ENCODE measurements at regions not wholly inside any gene's neighbourhood (a gene's known extent, or its start where the extent isn't known, plus 50 kb on each side); places are given as distances from the start of the nearest gene placed in this dataset.
"Not testable (repeated sequence)": the region's sequence is repeated elsewhere in the genome, so short reads cannot be mapped to it uniquely, and the experiment has no call there.

DNA sequence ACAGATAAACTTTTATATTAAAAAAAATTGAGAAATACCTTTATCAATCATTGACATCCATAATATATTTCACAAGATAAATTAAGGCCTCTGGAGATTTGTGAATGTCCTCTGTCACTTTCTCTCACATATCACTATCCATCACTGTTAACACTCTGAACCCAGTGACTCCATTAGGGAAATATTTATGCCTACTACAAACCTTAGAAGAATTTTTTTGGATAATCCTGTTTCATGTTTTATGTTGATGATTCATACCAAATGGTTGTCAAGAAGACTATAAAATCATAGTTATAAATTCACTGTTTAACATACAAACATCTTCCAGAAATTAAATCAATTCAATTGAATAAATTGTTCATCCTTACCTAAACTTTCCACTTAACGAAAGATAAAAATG lies 357.6 kb upstream of the CDH10 start:
- no peak for DNase-seq

DNA sequence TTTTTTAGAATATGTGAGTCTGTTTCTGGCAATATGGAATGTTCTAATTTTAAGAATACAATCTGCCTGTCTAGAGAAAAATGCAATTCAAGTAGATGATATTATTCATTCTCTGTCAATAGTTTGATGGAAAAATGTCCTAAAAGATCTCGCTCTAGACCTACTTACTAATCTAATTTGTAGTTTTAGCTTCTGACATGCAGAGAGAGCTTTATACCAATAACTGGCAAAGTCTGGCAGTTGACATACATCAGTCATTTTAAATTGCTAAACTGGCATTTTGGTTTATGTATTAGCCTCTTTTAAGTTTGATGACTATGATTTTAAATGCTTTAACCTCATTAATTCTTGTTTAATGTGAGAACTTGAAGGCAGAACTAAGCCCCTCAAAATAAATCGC lies 355.0 kb upstream of the CDH10 start:
- no peak for DNase-seq

DNA sequence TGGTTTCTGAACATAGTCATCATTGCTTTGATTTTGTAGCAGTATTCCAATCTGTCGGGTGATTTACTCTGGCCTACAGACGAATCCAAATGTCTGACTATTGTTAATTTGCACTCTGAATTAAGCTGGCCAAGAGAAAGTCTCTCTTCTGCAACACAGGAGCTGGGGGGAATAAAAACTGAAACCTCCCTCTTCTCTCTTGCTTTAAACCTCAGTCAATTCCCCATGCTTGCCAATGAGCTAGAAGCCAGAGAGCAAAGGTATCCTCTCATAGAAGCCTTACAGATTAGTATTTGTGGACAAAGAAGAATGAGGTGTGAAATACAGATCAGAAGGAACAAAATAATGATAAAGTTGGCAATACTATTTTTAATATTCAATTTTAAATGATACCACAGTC lies 353.9 kb upstream of the CDH10 start:
- no peak for DNase-seq

DNA sequence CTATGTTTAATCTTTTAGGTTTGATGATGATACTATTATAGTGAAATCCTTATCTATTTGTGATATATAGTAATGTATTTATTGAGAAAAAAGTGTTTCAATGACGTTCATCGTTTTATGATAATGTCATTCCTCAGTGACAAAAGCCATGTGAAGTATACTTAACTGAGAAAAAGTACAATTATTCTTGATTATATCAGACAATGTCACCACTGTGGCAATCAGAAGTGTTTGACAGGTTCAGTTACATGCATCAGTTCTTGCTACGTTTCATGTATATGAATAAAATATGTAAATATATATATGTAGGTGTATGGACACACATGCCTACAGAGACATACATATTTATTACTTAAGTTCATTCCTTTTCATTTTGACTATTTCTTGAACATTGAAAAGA lies 341.5 kb upstream of the CDH10 start:
- no peak for DNase-seq

DNA sequence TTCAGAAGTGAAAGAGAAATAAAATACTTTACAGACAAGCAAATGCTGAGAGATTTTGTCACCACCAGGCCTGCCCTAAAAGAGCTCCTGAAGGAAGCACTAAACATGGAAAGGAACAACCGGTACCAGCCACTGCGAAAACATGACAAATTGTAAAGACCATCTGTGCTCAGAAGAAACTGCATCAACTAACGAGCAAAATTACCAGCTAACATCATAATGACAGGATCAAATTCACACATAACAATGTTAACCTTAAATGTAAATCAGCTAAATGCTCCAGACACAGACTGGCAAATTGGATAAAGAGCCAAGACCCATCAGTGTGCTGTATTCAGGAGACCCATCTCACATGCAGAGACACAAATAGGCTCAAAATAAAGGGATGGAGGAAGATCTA lies 333.8 kb upstream of the CDH10 start:
- not testable (repeated sequence) for DNase-seq

DNA sequence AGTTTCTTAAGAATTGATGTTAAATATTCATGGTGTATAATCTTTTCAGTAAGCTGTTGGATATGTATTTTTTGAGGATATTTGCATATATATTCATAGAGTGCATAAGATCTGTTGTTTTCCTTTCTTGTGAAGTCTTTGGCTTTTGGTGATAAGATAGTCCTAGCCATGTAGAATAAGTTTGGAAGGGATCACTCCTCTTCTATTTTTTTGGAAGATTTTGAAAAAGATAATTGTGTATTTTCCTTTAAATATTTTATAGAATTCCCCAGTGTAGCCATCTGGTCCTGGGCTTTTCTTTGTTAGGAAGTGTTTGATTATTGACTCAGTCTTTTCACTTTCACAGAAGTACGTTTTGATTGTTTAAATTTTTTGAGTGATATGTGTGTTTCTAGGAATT lies 318.8 kb upstream of the CDH10 start:
- DNase-seq: no peak

DNA sequence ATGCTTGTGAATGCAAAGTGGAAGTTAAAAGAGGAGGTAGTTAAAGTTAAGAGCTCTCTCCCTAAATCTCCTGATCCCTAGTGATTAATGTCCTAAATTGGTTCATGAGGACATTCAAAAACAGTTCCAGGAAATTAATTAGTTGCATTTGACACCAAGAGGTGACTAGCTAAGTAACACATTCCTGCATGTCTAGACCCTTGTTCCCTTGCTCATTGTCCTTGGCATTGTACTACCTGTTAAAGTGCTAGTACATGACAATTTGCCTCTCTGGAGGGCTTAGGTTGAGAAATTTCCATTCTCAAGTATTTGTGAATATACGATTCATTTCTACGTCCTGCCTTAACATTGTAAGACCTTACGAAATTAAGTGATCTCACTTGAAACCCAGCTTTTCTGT lies 278.6 kb upstream of the CDH10 start:
- no peak for DNase-seq

DNA sequence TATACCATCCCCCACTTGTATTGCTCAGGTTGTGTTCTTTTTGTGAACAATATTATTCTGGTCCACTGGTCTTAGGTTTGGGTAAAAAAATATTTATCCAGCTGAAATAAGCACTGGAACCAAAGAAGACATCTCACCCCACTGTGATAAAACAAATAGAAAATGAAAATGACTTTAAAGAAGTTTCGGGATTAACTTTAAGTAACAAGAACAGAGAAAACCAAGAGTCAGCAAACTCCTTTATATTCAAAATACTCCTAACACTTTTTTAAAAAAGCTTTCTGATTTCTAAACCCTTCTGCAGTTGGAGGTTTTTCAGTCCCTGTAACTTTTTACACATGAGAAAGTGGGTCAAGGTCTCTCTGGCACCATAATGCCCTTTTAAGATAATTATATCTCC lies 273.9 kb upstream of the CDH10 start:
- DNase-seq: no peak

DNA sequence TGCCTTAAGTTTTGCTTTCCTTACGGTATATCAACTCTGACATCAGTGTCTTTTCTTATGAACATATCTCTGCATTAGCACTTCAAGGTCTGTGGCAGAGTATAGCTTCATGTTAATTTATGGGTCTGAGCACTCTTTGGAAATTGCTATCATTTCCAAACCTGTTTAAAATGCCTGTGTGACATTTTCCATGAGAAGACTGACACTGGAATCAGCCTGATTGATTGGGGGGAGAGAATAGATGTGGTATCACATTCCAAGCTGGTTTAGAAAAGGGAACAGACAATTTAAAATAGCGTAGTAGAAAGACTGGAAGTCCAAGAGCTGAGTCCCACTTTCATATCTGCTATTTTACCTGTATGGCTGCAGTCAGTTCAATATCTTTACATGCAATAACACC lies 272.1 kb upstream of the CDH10 start:
- no peak for DNase-seq

DNA sequence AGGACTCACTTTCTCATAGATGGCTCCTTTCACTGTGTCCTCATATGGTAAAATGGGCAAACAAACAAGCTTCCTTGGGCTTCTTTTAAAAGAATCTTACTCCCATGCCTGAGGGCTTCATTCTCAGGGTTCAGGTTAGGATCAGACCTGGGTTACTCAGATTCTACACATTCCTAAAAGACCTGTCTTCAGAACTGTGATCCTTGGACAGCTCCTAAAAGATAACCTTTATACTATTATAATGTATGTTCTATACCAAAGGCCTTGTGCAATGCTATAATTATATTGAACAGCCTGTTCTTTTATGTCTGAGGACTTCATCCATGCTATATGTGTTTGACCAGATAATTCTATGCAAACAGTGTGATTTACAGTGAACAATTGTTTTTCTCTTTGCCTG lies 264.4 kb upstream of the CDH10 start:
- DNase-seq: no peak

DNA sequence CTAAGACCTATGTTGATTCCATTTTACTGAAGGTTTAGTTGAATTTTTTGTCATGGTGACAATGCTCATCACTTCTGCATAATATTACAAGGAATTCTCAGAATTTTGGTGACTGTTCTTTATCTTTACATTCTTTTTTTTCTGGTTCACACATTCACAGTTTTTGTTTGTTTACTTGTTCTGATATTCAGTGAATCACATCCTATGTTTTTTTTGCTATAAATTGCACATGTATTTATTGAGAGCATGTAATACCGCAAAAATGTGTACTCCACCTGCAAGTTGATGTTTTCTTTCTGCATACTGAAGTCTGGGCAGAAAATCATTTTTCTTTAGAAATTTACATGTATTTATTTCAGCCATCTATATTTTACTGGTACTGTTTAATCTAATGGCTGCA lies 261.9 kb upstream of the CDH10 start:
- no peak for DNase-seq

DNA sequence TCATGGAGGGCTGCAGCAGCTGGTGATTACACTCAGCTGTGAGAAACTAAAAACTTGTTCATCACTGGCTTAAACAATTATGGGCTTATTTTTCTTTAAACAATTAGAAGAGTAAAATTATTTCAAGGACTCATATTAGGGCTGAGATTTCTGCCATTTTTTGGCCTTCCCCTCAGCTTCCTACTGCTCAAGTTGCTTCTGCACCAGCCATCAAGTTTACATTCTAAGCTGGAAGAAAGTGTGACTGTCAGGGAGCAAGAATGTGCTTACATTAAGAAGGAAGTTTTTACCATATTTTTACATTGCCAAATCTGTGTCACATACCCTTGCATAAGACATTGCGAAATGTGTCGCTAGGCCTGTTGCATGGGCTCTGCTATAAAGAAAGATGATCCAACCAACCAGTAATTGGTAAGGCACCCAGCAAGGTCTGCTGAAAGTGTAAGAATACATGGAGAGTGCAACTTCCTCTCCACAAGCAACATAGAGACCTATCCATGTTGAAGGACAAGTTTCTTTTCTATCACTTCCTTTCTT lies 260.3 kb upstream of the CDH10 start:
- no peak for DNase-seq

DNA sequence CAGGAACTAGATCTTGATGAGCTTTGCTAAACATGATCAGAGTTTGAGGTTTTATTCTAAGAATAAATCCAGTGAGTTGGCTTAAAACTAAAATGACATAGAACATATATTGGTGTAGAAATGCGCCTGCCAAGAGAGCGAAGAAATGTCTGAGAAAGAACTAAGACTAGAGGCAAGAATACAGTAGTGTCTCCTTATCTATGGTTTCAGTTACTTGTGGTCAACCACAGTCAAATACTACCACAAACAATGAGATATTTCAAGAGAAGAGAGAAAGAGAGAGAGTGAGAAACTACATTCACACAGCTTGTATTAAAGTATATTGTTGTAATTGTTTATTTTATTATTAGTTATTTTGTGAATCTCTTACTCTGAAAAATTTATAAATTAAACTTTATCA lies 254.4 kb upstream of the CDH10 start:
- DNase-seq: no peak

DNA sequence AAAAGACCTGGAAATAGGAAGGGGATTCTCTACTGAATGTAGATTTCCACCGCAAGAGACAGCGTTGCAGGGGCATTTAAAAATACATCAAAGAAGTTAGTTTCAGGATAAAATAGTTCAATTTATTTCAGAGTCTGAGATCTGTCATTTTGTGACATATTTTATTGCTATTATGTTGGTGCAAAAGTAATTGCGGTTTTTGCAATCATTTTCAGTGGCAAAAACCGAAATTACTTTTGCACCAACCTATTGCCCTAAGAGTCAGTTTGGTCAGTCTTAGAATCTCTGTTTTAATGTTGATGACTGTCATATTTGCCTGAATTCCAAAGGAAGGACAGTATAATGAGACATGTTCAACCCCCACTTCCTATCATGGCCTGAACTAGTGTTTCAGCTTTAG lies 219.5 kb upstream of the CDH10 start:
- DNase-seq: no peak

DNA sequence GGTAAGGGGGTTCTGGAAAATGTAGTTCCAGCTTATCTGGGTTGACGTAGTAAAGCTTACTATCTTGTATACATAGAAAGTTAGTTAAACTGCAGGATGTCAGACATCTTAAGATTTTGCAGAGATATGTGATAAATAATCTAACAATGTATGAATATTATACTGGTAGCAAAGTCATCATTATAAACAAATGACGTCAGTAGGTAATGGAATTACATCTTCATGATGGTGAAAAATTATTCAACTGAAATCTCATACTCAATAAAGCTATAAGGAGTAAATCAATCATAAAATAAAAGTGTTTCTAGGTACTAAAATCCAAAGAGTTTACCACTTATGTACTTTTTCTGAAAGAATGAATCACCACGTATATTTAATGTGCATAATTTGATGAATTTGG lies 217.3 kb upstream of the CDH10 start:
- no peak for DNase-seq

DNA sequence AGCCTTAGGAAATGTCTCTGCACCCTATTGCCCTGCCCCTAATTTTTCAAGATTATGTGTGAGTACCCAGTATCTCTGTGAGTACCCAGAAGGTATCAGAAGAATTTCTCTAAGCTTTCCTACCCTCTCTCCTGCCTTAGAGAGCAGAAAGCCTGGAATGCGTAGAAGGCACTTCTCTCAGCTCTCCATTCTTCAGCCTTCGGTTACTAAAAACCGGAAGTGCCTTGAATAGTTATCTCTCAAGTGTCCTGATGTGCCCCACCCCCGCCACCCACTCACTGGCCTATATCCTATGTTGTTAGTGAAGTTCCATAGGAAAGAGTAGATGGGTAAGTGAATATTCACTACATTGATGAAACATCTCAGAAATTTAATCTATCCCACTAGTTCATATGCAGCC lies 210.7 kb upstream of the CDH10 start:
- DNase-seq: no peak

DNA sequence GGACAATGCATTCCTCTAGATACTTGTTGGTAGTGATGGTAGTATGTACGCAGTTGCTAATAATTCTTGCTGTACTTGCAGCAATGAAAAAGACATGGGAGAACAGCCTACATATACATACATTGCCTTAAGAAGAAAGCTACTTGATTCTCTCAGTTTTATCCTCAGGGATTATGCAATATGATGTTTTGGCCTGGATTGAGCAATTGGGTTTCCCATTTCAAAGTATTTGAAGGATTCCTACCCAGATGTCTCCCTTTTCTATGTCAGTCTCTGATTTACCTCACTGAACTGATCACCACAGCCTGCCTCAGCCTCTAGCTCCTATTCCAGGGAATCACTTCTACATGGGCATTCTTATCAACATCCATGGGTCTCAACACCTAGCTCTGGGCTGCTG lies 210.1 kb upstream of the CDH10 start:
- no peak for DNase-seq

DNA sequence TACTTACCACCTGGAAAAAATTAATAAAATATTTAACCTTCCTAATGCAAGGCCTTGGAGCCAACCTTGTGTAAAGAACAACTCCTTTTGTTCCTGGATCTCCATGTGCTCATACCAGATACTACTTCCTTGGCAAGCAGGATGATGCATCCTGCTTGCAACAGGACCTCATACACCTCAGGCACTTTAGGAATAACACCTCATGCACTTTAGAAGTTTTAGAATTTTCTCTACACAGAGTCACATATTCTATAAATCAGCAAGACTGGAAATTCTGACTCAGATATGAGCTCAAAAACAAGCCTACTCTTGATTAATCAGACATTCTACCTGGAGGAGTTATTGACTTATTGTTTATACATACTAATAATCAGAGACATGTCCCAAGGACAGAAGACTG lies 209.6 kb upstream of the CDH10 start:
- DNase-seq: no peak

DNA sequence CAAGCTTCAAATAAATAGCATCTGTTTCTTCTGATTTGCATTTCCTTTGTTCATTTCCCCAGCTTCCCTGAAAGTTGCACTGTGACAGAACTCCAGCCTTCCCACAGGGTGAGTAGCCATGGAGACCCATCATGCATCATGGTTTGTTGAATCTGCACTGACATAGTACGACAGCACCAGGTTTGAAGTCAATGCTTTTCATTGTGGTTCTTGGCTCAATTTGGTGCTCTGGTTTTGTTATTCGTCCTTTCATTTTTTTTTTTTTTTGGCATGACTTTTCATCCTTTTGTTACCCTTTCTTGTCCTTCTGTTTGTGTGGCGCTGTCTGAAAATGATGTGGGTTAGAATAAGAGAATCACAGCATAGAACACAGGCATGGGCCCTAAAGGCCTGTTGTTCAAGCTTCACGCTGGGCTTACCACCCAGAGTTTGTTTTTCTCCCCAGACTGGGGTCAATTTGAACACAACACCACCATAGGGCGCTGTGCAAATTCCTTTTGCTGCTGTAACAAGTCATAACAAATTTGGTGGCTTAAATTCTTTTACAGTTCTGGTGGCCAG lies 206.2 kb upstream of the CDH10 start:
- no peak for DNase-seq

DNA sequence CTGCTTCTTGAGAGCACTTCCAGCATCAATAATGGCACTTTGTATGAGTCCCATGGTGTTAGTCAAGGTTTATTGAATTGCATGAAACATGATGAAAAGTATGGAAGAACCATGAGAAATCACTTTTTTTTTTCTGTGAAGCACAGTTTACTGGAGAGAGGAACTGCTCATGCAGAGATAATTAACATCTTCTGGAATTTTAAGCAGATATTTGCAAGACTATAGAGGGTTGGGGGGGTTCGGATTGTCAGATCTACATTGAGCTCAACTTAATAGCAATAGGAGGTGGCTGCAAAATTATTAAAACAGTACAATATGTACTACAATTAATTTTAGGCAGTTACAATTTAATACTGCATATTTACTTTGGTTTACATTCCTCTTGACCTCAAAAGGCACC lies 204.4 kb upstream of the CDH10 start:
- no peak for DNase-seq

DNA sequence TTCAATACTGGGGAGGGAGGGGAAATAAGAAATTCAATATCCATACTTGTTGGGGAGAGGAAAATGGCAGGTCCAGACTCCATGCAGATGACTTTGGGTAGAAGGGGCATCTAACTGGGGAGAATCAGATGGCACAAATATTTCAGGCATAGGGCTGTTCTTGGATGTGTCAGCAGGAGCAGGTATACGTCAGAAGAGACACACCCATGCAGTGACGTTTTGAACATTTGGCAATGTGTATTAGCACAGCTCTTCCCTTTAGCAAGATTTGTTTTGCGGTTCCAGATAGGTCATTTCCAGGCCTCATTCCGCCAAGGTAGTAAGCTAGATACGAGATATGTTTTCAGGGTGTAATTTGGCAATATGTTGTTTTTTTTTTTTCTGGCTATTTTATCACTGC lies 187.2 kb upstream of the CDH10 start:
- no peak for DNase-seq

DNA sequence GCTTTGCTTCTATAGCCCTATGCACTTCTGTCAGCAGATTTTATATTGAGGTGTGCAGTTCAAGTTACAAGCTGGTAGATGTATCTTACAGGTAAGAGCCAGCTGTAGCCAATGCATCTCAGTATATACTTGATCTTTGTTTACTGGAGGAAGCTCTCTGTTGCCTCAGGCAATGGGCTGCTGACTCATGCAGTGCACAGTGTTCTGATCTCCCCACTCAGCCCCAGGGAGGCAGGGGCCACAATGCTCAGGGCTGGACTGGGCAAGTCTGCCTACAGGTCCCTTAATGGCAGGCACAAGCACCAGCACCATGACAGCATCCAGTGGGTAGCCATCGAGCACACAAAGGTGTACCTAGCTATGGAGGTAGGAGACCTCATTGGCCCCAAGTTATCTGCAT lies 178.8 kb upstream of the CDH10 start:
- no peak for DNase-seq

DNA sequence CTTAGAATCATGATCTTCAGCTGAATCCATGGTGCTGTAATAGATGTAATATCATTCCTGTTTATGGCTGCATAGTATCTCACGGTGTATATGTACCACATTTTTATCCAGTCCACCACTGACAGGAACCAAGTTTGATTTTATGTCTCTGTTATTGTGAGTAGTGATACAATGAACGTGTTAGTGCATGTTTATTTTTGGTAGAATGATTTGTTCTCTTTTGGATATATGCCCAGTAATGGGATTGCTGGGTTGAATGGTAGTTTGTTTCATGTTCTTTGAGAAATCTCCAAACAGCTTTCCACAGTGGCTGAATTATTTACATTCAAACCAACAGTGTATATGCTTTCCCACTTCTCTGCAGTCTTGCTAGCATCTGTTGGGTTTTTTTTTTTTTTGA lies 175.1 kb upstream of the CDH10 start:
- no peak for DNase-seq

DNA sequence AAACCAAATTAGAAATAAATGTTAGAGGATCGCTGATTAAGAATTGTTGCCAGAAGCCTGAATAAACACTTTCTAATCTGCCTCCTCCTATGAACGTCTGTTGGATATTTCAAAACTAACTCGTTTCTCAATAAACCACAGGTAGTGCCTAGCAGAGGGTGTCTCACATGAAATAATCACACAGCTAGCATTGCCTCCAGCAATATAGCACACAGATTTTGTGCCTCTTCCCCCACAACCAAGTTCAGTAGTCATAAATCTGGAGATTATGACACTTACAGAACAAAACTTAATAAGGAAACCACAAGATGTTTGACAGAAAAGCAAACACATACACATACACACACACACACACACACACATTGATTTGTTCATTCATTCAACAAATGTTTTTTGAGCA lies 173.2 kb upstream of the CDH10 start:
- no peak for DNase-seq

DNA sequence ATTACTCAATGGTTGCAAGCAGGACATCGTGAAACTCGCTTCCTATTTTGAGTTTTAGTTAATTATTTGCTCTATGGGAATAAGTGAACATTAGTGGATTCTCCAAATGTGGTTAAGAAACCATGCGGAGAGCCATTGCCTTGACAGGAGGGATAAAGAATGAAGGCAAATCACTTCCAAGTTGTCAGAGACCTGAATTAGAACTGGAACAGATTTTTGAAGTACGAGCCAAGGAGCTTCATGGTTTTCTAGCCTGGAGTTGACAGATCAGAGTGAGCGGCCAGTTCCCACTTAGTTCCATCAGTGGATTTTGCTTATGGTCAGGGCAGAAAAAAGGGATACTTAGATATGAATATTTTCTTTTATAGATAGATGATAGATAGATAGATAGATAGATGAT lies 171.4 kb upstream of the CDH10 start:
- no peak for DNase-seq

DNA sequence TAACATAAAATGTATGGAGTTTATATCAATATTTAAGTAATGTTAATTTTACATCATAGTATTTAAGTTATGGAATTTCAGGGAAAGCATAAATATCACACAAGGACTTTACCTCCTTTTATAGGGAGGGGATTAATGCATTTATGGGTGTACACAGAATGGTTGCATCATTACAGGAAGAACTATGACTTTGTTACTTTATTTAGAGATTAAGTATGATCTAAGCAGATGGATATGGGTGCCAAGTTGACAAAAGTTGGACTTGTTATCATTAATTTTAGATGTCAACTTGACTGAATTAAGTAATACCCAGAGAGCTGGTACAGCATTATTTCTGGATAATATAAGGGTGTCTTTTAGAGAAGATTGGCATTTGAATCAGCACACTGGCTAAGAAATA lies 160.5 kb upstream of the CDH10 start:
- no peak for DNase-seq
